ENCODE measurements at regions not wholly inside any gene's neighbourhood (a gene's known extent, or its start where the extent isn't known, plus 50 kb on each side); places are given as distances from the start of the nearest gene placed in this dataset.
"Not testable (repeated sequence)": the region's sequence is repeated elsewhere in the genome, so short reads cannot be mapped to it uniquely, and the experiment has no call there.

DNA sequence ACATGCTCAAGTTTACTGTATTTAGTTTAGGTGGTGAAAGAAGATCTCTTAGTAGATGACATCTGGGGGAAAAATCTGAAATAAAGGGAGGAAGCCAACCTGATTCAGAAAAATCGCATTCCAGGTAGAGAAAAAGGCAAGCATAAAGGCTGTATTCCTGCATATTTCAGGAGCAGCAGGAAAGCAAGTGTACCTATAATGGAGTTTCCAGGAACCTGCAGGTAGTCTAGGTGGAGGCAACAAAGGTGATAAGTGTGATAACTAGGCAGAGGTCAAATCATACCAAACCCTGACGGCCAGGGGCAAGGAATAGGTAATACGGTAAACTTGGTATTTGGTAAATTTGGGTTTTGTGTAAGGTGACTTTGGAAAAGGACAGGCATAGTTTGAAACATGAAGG lies 132.8 kb upstream of the GOT2 start:
- H3K36me3 ChIP-seq = no peaks in the 10 kb centered on the region
- DNase-seq (ENCODE audit: extremely low spot score) = no peak
- H3K9me3 ChIP-seq = no peaks in the 10 kb centered on the region
- intact Hi-C loops (cut with DNase I) = no loop called here
- no peaks in the 10 kb centered on the region for H3K4me1 ChIP-seq
- H3K27me3 ChIP-seq = no peaks in the 10 kb centered on the region
- TF ChIP-seq POLR2AphosphoS5 (IDR thresholded peaks at IDR 0.05) (no peak), POLR2A (IDR thresholded peaks at IDR 0.05; ENCODE audit: low read depth) (no peak)
- H3K27ac ChIP-seq (replicated peaks in 1 of 4) = no peak overlapping the region
- no peak overlapping the region for H3K4me3 ChIP-seq
- 79% methylated on average over 3 of the region's 3 CpGs for WGBS

DNA sequence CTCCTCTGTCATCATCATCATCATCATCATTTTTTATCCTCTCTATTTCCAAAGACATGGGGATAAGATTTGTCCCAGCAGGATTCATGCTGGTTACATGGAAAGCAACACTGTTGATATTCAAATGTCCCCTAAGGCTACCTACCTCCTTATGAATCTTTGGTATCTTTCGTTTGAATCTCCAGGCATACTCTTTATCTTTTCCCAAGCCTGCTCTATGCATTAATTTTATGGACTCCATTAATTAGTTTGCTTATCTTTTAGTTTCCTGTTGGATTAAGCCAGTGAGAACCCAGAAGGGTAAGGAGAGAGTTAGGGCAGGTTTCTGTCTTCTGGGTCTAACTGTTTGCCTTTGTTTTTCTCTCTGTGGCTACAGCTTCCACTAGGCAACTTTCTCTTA lies 129.6 kb upstream of the GOT2 start:
- H3K4me3 ChIP-seq = no peak overlapping the region
- H3K27ac ChIP-seq (replicated peaks in 1 of 4) = no peak overlapping the region
- no peaks in the 10 kb centered on the region for H3K9me3 ChIP-seq
- intact Hi-C loops (cut with DNase I) = no loop called here
- no peaks in the 10 kb centered on the region for H3K4me1 ChIP-seq
- no peak for TF ChIP-seq POLR2AphosphoS5 (IDR thresholded peaks at IDR 0.05)
- no peak for TF ChIP-seq EP300 (IDR thresholded peaks at IDR 0.05)
- TF ChIP-seq POLR2A (IDR thresholded peaks at IDR 0.05; ENCODE audit: low read depth) = no peak
- TF ChIP-seq, protein P1, sequence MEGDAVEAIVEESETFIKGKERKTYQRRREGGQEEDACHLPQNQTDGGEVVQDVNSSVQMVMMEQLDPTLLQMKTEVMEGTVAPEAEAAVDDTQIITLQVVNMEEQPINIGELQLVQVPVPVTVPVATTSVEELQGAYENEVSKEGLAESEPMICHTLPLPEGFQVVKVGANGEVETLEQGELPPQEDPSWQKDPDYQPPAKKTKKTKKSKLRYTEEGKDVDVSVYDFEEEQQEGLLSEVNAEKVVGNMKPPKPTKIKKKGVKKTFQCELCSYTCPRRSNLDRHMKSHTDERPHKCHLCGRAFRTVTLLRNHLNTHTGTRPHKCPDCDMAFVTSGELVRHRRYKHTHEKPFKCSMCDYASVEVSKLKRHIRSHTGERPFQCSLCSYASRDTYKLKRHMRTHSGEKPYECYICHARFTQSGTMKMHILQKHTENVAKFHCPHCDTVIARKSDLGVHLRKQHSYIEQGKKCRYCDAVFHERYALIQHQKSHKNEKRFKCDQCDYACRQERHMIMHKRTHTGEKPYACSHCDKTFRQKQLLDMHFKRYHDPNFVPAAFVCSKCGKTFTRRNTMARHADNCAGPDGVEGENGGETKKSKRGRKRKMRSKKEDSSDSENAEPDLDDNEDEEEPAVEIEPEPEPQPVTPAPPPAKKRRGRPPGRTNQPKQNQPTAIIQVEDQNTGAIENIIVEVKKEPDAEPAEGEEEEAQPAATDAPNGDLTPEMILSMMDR (IDR thresholded peaks at IDR 0.05) = no peak
- no peak for DNase-seq (ENCODE audit: extremely low spot score)
- H3K27me3 ChIP-seq = no peaks in the 10 kb centered on the region
- 57% methylated on average over 1 of the region's 1 CpG for WGBS
- H3K36me3 ChIP-seq = no peaks in the 10 kb centered on the region

DNA sequence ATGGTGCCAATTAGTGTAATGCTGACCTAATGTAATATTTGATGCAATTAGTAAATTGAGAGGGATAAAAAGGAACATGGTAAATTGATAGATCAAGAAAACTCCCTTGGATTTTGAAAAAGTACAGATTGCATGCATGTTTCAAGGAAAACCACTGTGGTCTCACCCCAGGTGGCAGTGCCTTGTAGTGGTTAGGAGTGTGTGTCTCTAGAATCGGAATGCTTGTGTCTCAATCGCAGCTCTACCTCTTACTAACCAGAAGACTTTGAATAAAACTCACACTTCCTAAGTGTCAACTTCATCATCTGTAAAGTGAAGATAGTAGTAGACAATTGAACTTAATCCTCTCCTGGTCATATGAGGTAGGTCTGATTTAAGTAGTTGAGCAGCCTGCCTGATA lies 128.9 kb upstream of the GOT2 start:
- 80% methylated on average over 2 of the region's 2 CpGs for whole genome bisulfite sequencing
- Histone ChIP-seq H3K9me3 (no peaks in the 10 kb centered on the region), H3K27ac (replicated peaks in 1 of 4) (no peak overlapping the region), H3K27me3 (no peaks in the 10 kb centered on the region), H3K36me3 (no peaks in the 10 kb centered on the region), H3K4me3 (no peak overlapping the region), H3K4me1 (no peaks in the 10 kb centered on the region)
- intact Hi-C loops (cut with DNase I) = no loop called here
- TF ChIP-seq EP300 (IDR thresholded peaks at IDR 0.05) (no peak), POLR2AphosphoS5 (IDR thresholded peaks at IDR 0.05) (no peak)
- no peak for DNase-seq (ENCODE audit: extremely low spot score)

DNA sequence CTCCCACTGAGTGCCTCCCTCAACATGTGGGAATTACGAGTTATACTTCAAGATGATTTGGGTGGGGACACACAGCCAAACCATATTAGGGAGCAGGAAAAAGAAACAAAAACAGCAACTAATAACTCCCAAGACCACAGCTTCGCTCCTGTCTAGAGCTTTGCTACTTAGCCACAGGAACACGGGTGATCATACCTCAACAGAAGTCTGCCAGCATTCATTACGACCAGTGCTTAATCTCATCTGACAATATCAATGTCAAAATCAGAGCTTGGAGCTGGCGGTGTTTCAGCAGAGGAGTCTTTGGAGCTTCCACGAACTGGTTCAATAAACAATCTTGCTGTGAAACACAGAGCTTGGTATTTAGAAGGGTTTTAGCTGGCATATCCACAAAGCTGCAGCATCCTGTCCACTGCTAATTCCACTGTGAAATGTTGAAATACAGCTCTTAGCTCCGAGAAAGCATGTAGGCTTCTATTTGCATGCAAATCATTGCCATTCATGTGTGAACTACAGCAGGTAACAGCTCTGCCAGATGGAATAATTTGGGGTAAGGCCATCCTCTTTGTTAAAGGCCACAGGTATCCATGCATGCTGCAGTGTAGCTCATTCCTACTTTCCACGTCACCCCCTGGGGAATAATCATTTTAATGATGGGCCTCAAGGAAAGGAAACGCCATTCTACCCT lies 128.4 kb upstream of the GOT2 start:
- WGBS = 57% methylated on average over 9 of the region's 9 CpGs
- Histone ChIP-seq H3K27me3 (no peaks in the 10 kb centered on the region), H3K36me3 (no peaks in the 10 kb centered on the region), H3K27ac (replicated peaks in 1 of 4) (no peak overlapping the region), H3K4me3 (no peak overlapping the region), H3K4me1 (no peaks in the 10 kb centered on the region), H3K9me3 (no peaks in the 10 kb centered on the region)
- intact Hi-C loops (cut with DNase I) = no loop called here
- TF ChIP-seq POLR2AphosphoS5 (IDR thresholded peaks at IDR 0.05) (no peak), EP300 (IDR thresholded peaks at IDR 0.05) (no peak), POLR2A (IDR thresholded peaks at IDR 0.05; ENCODE audit: low read depth) (no peak)
- TF ChIP-seq, protein P1 (IDR thresholded peaks at IDR 0.05) = no peak
- no peak for DNase-seq (ENCODE audit: extremely low spot score)

DNA sequence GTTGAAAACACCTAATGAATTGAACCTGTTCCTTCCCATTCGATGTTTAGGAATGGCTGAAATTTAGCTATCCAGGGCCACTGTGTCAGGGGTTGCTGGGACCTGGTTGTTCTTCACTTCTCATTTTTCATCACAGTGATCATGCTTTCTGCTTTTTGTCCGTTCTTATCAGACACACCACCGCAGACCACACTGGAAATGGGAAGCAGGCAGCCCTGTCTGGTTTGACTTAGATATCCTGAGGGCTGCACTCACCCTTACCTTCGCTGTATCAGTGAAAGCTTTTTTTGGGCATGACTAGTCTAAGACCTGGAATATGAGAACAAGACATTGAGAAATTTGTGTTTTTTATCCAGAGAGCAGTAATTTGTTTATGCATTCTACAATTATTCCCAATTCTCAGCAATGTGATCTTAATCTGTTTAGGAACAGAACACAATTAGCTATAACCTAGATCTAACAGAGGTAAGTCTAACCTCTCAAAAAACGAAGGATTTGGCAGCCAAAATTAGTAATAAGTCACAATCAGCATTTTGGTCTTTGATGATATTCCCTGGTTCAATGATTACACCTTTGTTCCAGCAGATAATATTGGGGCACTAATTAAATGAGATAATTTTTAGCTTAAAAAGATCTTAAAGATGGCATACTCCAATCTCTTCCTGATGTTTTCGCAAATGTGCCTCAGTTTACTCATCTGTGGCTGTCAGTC lies 126.0 kb upstream of the GOT2 start:
- no peak overlapping the region for H3K4me3 ChIP-seq
- H3K27ac ChIP-seq (replicated peaks in 1 of 4) = no peak overlapping the region
- no peaks in the 10 kb centered on the region for H3K36me3 ChIP-seq
- TF ChIP-seq, protein P1 (IDR thresholded peaks at IDR 0.05) = no peak
- no peak for TF ChIP-seq POLR2A (IDR thresholded peaks at IDR 0.05; ENCODE audit: low read depth)
- TF ChIP-seq EP300 (IDR thresholded peaks at IDR 0.05) = no peak
- no peak for TF ChIP-seq POLR2AphosphoS5 (IDR thresholded peaks at IDR 0.05)
- no peaks in the 10 kb centered on the region for H3K27me3 ChIP-seq
- H3K9me3 ChIP-seq = no peaks in the 10 kb centered on the region
- 61% methylated on average over 6 of the region's 6 CpGs for WGBS
- intact Hi-C loops (cut with DNase I) = no loop called here
- no peaks in the 10 kb centered on the region for H3K4me1 ChIP-seq
- DNase-seq (ENCODE audit: extremely low spot score) = no peak

DNA sequence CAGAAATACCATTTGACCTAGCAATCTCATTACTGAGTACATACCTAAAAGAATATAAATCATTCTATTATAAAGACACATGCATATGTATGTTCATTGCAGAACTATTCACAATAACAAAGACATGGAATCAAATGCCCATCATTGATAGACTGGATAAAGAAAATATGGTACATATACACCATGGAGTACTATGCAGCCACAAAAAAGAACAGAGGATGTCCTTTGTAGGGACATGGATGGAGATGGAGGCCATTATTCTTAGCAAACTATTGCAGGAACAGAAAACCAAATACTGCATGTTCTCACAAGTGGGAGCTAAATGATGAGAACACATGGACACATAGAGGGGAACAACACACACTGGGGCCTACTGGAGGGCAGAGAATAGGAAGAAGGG lies 124.5 kb upstream of the GOT2 start:
- H3K4me3 ChIP-seq; H3K27ac ChIP-seq (replicated peaks in 1 of 4); H3K36me3 ChIP-seq; H3K9me3 ChIP-seq; H3K27me3 ChIP-seq; DNase-seq (ENCODE audit: extremely low spot score); H3K4me1 ChIP-seq; intact Hi-C loops (cut with DNase I): not testable (repeated sequence)
